Calu3 (cell line): ENCODE measurements at regions not wholly inside any gene's neighbourhood (a gene's known extent, or its start where the extent isn't known, plus 50 kb on each side); places are given as distances from the start of the nearest gene placed in this dataset.
"Not testable (repeated sequence)": the region's sequence is repeated elsewhere in the genome, so short reads cannot be mapped to it uniquely, and the experiment has no call there.

Source experiments
- BruUV-seq: library from RNA; stranded (reverse); fragments of 400-500 nt; replicated peaks from 2 replicates; lab custom pipeline; 2021; lab: Mats Ljungman, UMichigan
- CTCF ChIA-PET: fragments of 300-600 bp; sonication (Branson Sonifier 250); formaldehyde crosslinking; loops from one replicate; lab custom pipeline; 2022; ENCODE audit warnings: antibody characterized with exemption; lab: Charles Lee
- DNase-seq: peaks from one replicate; pipeline ENCODE4 v3.0.0; 2022
- H3K27ac Mint-ChIP-seq: one replicate; pipeline ENCODE4 v1.8.0; 2022; ENCODE audit warnings: mixed read lengths; ENCODE audit not compliant: unreplicated experiment
- H3K27me3 Mint-ChIP-seq: one replicate; pipeline ENCODE4 v1.8.0; 2022; ENCODE audit warnings: mixed read lengths; ENCODE audit not compliant: unreplicated experiment
- H3K36me3 Mint-ChIP-seq: one replicate; pipeline ENCODE4 v1.8.0; 2022; ENCODE audit warnings: mild to moderate bottlenecking, moderate library complexity, mixed read lengths; ENCODE audit not compliant: insufficient read depth, unreplicated experiment
- H3K4me1 Mint-ChIP-seq: one replicate; pipeline ENCODE4 v1.8.0; 2022; ENCODE audit warnings: mild to moderate bottlenecking, low read depth, mixed read lengths; ENCODE audit not compliant: unreplicated experiment
- H3K4me3 Mint-ChIP-seq: one replicate; pipeline ENCODE4 v1.8.0; 2022; ENCODE audit warnings: mild to moderate bottlenecking, low read depth, moderate library complexity, mixed read lengths; ENCODE audit not compliant: unreplicated experiment
- H3K9me3 Mint-ChIP-seq: one replicate; pipeline ENCODE4 v1.8.0; 2022; ENCODE audit warnings: low read depth, mixed read lengths; ENCODE audit not compliant: unreplicated experiment
- intact Hi-C: fragments of 100-400 bp; cut with micrococcal nuclease; formaldehyde crosslinking; loops from one replicate; pipeline ENCODE4 v1.10.0; 2022; ENCODE audit not compliant: unreplicated experiment
- TF ChIP-seq, protein P1 (sequence below): fragments of 200-600 bp; IDR thresholded peaks from one replicate; pipeline ENCODE4 v1.8.0; 2022; ENCODE audit warnings: antibody characterized with exemption; ENCODE audit not compliant: unreplicated experiment

DNA sequence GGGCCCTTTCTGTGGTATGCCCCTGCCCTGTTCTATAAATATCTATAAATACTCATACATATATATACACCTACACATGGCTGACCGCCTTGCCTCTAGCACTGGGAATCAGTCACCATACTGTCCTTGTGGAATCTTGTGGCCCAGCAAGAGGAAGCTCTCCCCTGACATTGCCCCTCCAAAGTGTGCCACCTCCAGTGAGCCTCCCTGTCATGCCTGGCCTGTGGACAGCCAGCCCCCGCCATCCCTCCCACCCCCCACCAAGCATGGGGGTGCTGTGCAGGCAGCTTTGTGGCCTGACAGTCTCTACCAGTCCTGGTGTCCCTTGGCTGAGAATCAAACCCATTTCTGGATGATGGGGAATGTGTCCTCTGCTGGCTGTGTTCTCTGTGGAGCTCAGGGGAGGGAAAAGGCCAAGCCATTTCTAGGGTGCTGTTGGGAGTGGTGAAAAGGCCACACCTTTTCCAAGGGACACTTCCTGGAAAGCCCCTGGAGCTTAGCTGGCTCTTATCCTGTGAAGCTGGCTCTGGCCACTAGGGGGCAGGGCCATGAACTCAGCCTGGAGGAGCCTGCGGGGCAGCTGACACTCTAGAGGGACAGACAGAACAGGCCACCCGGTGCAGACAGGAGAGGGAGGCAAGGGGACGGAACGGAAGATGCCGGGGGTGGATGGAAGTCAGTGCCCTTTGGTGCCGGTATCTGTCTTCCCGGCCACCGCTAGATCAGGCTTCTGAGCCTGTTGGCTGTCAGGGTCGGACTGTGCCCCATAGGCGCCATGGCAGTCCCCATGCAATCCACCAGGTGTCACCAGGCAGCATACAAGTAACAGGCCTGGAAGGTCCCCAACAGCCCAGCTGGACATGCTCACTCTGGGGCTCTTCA lies 167.2 kb downstream of the TBC1D2B start:
- Mint-ChIP-seq H3K4me3 (peak overlapping the region; percentile 63), H3K4me1 (peaks cover 20% of the 10 kb centered on the region), H3K27me3 (peaks cover 47% of the 10 kb centered on the region)
- H3K36me3 Mint-ChIP-seq, BruUV-seq, H3K27ac Mint-ChIP-seq, intact Hi-C loops, H3K9me3 Mint-ChIP-seq: not testable (repeated sequence)
- CTCF ChIA-PET = interaction anchor here (0.6 to 1.4 kb wide), 6 partner anchors 48 to 854 kb away, joined by 3 to 5 read pairs (median 4); no protein-coding TSS in a partner anchor
- TF ChIP-seq, protein P1, sequence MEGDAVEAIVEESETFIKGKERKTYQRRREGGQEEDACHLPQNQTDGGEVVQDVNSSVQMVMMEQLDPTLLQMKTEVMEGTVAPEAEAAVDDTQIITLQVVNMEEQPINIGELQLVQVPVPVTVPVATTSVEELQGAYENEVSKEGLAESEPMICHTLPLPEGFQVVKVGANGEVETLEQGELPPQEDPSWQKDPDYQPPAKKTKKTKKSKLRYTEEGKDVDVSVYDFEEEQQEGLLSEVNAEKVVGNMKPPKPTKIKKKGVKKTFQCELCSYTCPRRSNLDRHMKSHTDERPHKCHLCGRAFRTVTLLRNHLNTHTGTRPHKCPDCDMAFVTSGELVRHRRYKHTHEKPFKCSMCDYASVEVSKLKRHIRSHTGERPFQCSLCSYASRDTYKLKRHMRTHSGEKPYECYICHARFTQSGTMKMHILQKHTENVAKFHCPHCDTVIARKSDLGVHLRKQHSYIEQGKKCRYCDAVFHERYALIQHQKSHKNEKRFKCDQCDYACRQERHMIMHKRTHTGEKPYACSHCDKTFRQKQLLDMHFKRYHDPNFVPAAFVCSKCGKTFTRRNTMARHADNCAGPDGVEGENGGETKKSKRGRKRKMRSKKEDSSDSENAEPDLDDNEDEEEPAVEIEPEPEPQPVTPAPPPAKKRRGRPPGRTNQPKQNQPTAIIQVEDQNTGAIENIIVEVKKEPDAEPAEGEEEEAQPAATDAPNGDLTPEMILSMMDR = peak; percentile 75
- peak; percentile 89 for DNase-seq

DNA sequence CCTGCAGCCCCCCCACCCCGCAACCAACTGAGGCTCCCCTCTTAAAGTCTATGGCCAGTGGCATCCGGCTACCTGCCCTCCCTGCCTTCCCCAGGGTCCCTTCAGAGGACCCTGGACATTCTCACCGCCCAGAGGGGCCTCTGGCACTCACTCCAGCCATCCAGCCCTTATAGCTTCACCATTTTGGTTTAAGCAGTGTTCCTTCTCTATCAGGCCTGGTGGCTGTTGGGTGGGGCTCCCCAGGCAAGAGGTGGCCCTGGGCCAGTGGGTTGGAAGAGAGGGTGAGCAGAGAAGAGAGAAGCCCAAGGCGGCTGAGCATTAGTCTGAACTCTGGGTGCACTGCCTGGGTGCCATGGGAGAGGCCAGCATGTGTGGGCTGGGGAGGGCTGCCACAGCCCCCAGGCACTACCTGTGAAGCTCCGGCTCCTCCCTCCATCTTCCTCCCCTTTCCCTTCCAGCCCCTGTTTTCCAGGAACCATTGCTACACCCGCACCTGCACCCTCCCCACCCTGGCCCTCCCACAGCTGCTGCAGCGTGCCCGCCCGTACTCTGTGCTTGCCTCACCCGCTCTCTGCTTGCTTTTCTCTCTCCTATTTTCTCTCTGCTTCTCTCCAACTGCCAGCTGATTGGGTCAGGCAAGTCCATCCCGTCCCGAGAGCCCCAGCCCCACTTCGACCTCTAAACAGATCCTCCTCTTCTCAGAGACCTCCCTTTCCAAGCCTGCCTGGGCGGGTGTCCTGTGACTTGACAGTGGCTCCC lies 168.2 kb downstream of the TBC1D2B start:
- TF ChIP-seq, protein P1 = no peak
- Mint-ChIP-seq H3K27ac (no peak overlapping the region), H3K9me3 (no peaks in the 10 kb centered on the region), H3K4me1 (peaks cover 20% of the 10 kb centered on the region), H3K36me3 (peaks cover 6% of the 10 kb centered on the region), H3K27me3 (peaks cover 43% of the 10 kb centered on the region), H3K4me3 (no peak overlapping the region)
- CTCF ChIA-PET = interaction anchor here (0.6 kb wide), 1 partner anchor 853 kb away, joined by 3 read pairs; no protein-coding TSS in a partner anchor
- no peak for DNase-seq
- intact Hi-C loops = no loop called here
- BruUV-seq = no TSS peak

DNA sequence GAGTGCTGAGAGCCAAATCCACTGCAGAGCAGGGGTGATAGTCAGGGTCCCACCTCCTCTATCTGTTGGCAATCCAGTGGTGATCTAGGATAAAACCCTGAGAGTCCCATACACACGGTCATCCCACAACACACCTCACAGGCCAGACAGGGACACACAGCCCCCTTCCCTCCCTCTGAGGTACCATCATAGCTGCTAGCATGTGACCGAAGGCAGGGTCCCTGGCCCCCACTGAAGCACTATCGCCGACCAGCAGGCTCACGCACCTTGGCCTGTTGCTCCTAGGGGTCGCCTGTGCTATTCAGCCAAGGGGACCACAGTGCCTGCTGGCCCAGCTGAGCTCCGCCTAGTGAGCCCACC lies 168.8 kb downstream of the TBC1D2B start:
- H3K27ac Mint-ChIP-seq, H3K9me3 Mint-ChIP-seq, intact Hi-C loops, H3K4me3 Mint-ChIP-seq, CTCF ChIA-PET, DNase-seq, H3K36me3 Mint-ChIP-seq, BruUV-seq: not testable (repeated sequence)
- Mint-ChIP-seq H3K27me3 (peaks cover 43% of the 10 kb centered on the region), H3K4me1 (peaks cover 20% of the 10 kb centered on the region)

DNA sequence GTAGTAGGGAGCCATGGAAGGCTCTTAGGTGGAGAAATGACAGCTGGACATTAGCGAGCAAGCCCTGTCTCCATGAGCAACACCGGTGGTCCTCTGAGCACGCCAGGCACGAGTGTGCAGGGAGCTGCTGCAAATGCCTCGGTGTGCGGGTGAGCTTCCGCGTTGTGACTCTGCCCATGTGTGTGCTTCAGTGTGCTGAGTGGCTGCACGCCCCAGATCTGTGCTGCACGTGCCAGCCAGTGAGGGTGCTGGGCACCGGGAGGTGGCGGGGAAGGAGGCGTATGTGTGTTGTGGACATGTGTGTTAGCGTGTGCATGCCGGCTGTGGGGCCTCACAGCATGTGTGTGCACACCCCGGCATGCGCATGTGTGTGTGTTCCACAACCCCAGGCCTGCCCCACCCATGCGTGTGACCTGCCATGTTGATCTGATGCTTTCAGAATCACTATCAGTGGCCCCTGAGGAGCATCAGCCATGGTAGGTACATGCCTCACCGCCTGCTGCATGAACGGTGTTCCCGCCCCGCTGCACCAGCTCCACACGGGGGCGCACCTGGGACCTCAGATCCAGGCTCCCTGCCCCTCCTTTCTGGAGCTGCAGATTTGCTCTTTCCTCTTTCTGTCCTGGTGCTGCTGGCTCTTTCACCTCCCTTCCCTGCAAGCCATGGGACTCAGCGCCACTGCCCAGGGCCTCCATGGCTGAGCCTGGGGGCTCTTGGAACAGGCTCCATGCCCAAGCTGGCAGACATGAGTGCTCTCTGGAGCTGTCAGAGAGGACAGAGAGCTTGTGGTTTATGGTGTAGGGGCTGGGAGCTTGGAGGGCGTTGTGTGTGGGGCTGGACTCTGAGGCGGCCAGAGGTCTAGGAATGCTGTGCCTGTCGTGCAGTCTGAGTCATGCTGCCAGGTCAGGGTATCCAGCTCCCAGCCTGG lies 169.4 kb downstream of the TBC1D2B start:
- Mint-ChIP-seq H3K4me1 (peaks cover 20% of the 10 kb centered on the region), H3K4me3 (no peak overlapping the region), H3K36me3 (peaks cover 6% of the 10 kb centered on the region), H3K9me3 (no peaks in the 10 kb centered on the region), H3K27ac (no peak overlapping the region), H3K27me3 (peaks cover 43% of the 10 kb centered on the region)
- no TSS peak for BruUV-seq
- CTCF ChIA-PET = interaction anchor here (0.7 kb wide), 1 partner anchor 200 kb away, joined by 3 read pairs; no protein-coding TSS in a partner anchor
- intact Hi-C loops = no loop called here
- TF ChIP-seq, protein P1 = no peak
- DNase-seq = no peak

DNA sequence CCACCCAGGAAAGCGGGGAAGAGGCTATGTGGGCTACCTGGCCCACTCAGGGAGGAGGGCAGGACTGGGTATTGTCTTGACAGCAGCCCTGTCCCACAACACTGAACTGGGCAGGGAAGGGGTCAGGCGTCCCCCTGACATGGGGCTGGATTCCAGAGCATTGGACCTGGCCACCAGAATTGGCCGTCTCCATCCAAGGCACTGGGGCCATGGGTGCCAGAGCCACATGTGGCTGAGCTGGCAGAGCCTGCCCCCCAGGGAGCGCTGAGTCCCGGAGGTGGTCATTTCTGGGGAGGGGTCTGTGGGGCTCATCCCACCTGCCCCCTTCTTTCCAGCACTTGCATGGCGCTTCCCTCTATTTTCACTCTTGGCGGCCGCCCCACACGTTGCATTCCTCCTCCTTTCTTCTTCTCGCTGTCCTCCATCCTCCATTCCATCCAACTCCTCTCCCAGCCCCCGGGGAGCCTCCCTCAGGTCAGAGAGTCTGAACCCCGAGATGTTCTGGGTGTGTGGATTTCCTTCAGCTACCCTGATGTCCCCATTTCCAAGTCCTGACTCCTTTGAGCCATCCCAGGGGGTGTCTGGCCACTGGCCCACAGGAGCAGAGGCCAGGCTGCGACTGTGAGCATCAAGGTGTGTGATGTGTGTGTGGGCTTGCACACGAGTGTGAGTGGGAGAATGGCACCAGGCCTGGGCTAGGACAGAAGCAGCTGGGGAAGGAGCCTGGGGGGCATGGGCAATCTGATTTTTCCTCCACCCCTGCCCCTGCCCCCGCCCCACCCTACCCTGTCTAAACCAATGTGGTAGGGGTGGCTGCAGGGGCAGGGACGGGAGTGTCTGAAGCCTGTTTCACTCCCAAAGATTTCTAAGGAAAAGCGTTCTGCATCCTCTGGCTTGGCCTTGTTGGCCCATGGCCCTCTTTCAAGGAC lies 171.2 kb downstream of the TBC1D2B start:
- intact Hi-C loops, H3K9me3 Mint-ChIP-seq, BruUV-seq, H3K4me3 Mint-ChIP-seq, DNase-seq, H3K36me3 Mint-ChIP-seq, H3K27ac Mint-ChIP-seq, CTCF ChIA-PET: not testable (repeated sequence)
- Mint-ChIP-seq H3K27me3 (peaks cover 43% of the 10 kb centered on the region), H3K4me1 (peaks cover 20% of the 10 kb centered on the region)
